Osteocyte (in vitro differentiated cells): ENCODE measurements at regions not wholly inside any gene's neighbourhood (a gene's known extent, or its start where the extent isn't known, plus 50 kb on each side); places are given as distances from the start of the nearest gene placed in this dataset.

ENCODE experiments used
- DNase-seq: peaks from one replicate; pipeline ENCODE4 v3.0.0; 2021; ENCODE audit warnings: mixed read lengths; ENCODE audit not compliant: unreplicated experiment; ENCODE audit errors: extremely low spot score
- H3K27ac Mint-ChIP-seq: one replicate; pipeline ENCODE4 v1.8.0; 2021; ENCODE audit warnings: mild to moderate bottlenecking, mixed read lengths; ENCODE audit not compliant: unreplicated experiment
- H3K27me3 Mint-ChIP-seq: one replicate; pipeline ENCODE4 v1.8.0; 2021; ENCODE audit warnings: mixed read lengths; ENCODE audit not compliant: unreplicated experiment
- H3K36me3 Mint-ChIP-seq: one replicate; pipeline ENCODE4 v1.8.0; 2021; ENCODE audit warnings: mixed read lengths; ENCODE audit not compliant: unreplicated experiment
- H3K4me1 Mint-ChIP-seq: one replicate; pipeline ENCODE4 v1.8.0; 2021; ENCODE audit warnings: mixed read lengths; ENCODE audit not compliant: unreplicated experiment
- H3K4me3 Mint-ChIP-seq: one replicate; pipeline ENCODE4 v1.8.0; 2021; ENCODE audit warnings: mild to moderate bottlenecking, moderate library complexity, mixed read lengths; ENCODE audit not compliant: unreplicated experiment
- H3K9me3 Mint-ChIP-seq: one replicate; pipeline ENCODE4 v1.8.0; 2021; ENCODE audit warnings: mixed read lengths; ENCODE audit not compliant: unreplicated experiment
- CTCF ChIP-seq: fragments of 200-600 bp; sonication (generic); IDR thresholded peaks from 2 replicates; pipeline ENCODE4 v1.5.0; 2021; ENCODE audit warnings: antibody characterized with exemption, mild to moderate bottlenecking, moderate library complexity

- H3K27me3 Mint-ChIP-seq = peaks cover 55% of the 10 kb centered on the region
- peaks cover 1% of the 10 kb centered on the region for H3K4me1 Mint-ChIP-seq
- no peak for TF ChIP-seq CTCF
- no peaks in the 10 kb centered on the region for H3K9me3 Mint-ChIP-seq
- H3K4me3 Mint-ChIP-seq = no peak overlapping the region
- no peaks in the 10 kb centered on the region for H3K36me3 Mint-ChIP-seq
- DNase-seq = no peak
- H3K27ac Mint-ChIP-seq = no peak overlapping the region
These were observed 91.9 kb upstream of the DRD2 start for GRCh38 chr11:113567097-113567496.

GRCh38 chr11:113564527-113565130 is 89.4 kb upstream of the DRD2 start:
- no peaks in the 10 kb centered on the region for H3K36me3 Mint-ChIP-seq
- DNase-seq = no peak
- TF ChIP-seq CTCF = no peak

GRCh38 chr11:113563766-113564526 is 88.7 kb upstream of the DRD2 start:
- no peak for TF ChIP-seq CTCF
- peaks cover 55% of the 10 kb centered on the region for H3K27me3 Mint-ChIP-seq
- H3K27ac Mint-ChIP-seq = no peak overlapping the region
- H3K4me3 Mint-ChIP-seq = no peak overlapping the region
- DNase-seq = no peak
- H3K4me1 Mint-ChIP-seq = no peaks in the 10 kb centered on the region
- H3K36me3 Mint-ChIP-seq = no peaks in the 10 kb centered on the region
- H3K9me3 Mint-ChIP-seq = no peaks in the 10 kb centered on the region

More at GRCh38 chr11:113564527-113565130, 89.4 kb upstream of the DRD2 start:
- no peaks in the 10 kb centered on the region for H3K9me3 Mint-ChIP-seq
- H3K27me3 Mint-ChIP-seq = peaks cover 55% of the 10 kb centered on the region
- H3K4me1 Mint-ChIP-seq = no peaks in the 10 kb centered on the region
- H3K4me3 Mint-ChIP-seq = no peak overlapping the region
- no peak overlapping the region for H3K27ac Mint-ChIP-seq

- Mint-ChIP-seq H3K9me3 (no peaks in the 10 kb centered on the region), H3K4me3 (no peak overlapping the region), H3K27me3 (peaks cover 52% of the 10 kb centered on the region), H3K36me3 (no peaks in the 10 kb centered on the region), H3K27ac (no peak overlapping the region), H3K4me1 (no peaks in the 10 kb centered on the region)
- DNase-seq = no peak
- no peak for TF ChIP-seq CTCF
These were observed 87.8 kb upstream of the DRD2 start for GRCh38 chr11:113562981-113563461.

GRCh38 chr11:113562576-113562975 is 87.4 kb upstream of the DRD2 start:
- no peak for DNase-seq
- no peaks in the 10 kb centered on the region for H3K36me3 Mint-ChIP-seq
- peaks cover 49% of the 10 kb centered on the region for H3K27me3 Mint-ChIP-seq
- no peak overlapping the region for H3K27ac Mint-ChIP-seq
- no peaks in the 10 kb centered on the region for H3K9me3 Mint-ChIP-seq
- no peaks in the 10 kb centered on the region for H3K4me1 Mint-ChIP-seq
- TF ChIP-seq CTCF = no peak
- H3K4me3 Mint-ChIP-seq = no peak overlapping the region
